K562 (cell line): ENCODE measurements at regions not wholly inside any gene's neighbourhood (a gene's known extent, or its start where the extent isn't known, plus 50 kb on each side); places are given as distances from the start of the nearest gene placed in this dataset.

Source experiments
- ATF6 ChIP-seq: sonication (generic); formaldehyde crosslinking; IDR thresholded peaks from 2 replicates; pipeline ENCODE4 v1.4.0; 2020; ENCODE audit warnings: mild to moderate bottlenecking, missing genetic modification reagents
- CREM ChIP-seq: IDR thresholded peaks from 2 replicates; pipeline ENCODE4 v1.6.1; 2014; ENCODE audit warnings: antibody characterized with exemption, low read depth
- EHMT2 ChIP-seq: fragments of 450-650 bp; IDR thresholded peaks from 2 replicates; pipeline ENCODE4 v1.6.1; 2018; ENCODE audit warnings: antibody characterized with exemption
- MBD2 ChIP-seq: sonication (generic); IDR thresholded peaks from 2 replicates; pipeline ENCODE4 v1.6.1; 2016; ENCODE audit warnings: low read depth, borderline replicate concordance
- MIER1 ChIP-seq: fragments of 450-650 bp; IDR thresholded peaks from 2 replicates; pipeline ENCODE4 v1.6.1; 2016; ENCODE audit warnings: antibody characterized with exemption, mild to moderate bottlenecking, low read depth
- ZNF212 ChIP-seq: fragments of 450-650 bp; formaldehyde crosslinking; IDR thresholded peaks from 2 replicates; pipeline ENCODE4 v1.4.0; 2020; ENCODE audit warnings: mild to moderate bottlenecking
- ZNF23 ChIP-seq: fragments of 250-450 bp; sonication (Bioruptor Pico); IDR thresholded peaks from 2 replicates; pipeline ENCODE4 v1.4.0; 2020; ENCODE audit warnings: mild to moderate bottlenecking
- ZNF395 ChIP-seq: fragments of 200-800 bp; sonication (Bioruptor generic); IDR thresholded peaks from 2 replicates; pipeline ENCODE4 v1.6.1; 2017; ENCODE audit warnings: missing genetic modification characterization, missing compliant biosample characterization
- ZNF696 ChIP-seq: fragments of 250-450 bp; sonication (Bioruptor Pico); conservative IDR thresholded peaks from 2 replicates; pipeline ENCODE4 v1.4.0; 2020; ENCODE audit warnings: mild to moderate bottlenecking, moderate library complexity
- ZNF740 ChIP-seq, 3 experiments: fragments of 200-800 bp in 1 of 3; sonication (Bioruptor generic) in 1 of 3; sonication (generic) in 1 of 3; formaldehyde crosslinking in 1 of 3; IDR thresholded peaks; 2 replicates each; pipeline versions ENCODE4 v1.6.1 to v1.8.0; 2016 to 2022; ENCODE audit warnings: mild to moderate bottlenecking in 2 of 3, missing compliant biosample characterization in 2 of 3, missing genetic modification characterization in 2 of 3, missing genetic modification reagents in 1 of 3
- ZNF766 ChIP-seq: fragments of 200-800 bp; sonication (Bioruptor generic); conservative IDR thresholded peaks from 2 replicates; pipeline ENCODE4 v1.6.1; 2016; ENCODE audit warnings: missing genetic modification characterization, missing compliant biosample characterization
- TF ChIP-seq, protein P1 (sequence below): fragments of 200-800 bp; sonication (Bioruptor generic); IDR thresholded peaks from 2 replicates; pipeline ENCODE4 v1.6.1; 2017; ENCODE audit warnings: missing genetic modification characterization, missing compliant biosample characterization
- TF ChIP-seq, protein P2 (sequence below): fragments of 450-650 bp; conservative IDR thresholded peaks from 2 replicates; pipeline ENCODE4 v1.6.1; 2016; ENCODE audit warnings: missing genetic modification characterization, low read depth, mild to moderate bottlenecking, missing compliant biosample characterization, moderate library complexity
- TF ChIP-seq, protein P3 (sequence below), 2 experiments: fragments of 450-650 bp in 1 of 2; sonication (generic) in 1 of 2; formaldehyde crosslinking in 1 of 2; IDR thresholded peaks in 1 of 2; conservative IDR thresholded peaks in 1 of 2; 2 replicates each; pipeline versions ENCODE4 v1.6.1 to v1.8.1; 2016 to 2023; ENCODE audit warnings: mild to moderate bottlenecking in 2 of 2, moderate library complexity in 2 of 2, inconsistent platforms in 1 of 2, missing genetic modification reagents in 1 of 2
- TF ChIP-seq, protein P4 (sequence below): sonication (generic); formaldehyde crosslinking; IDR thresholded peaks from 2 replicates; pipeline ENCODE4 v1.8.0; 2022; ENCODE audit warnings: mild to moderate bottlenecking, missing genetic modification reagents

GRCh38 chr5:141742866-141743851 is 61.1 kb upstream of the ARAP3 start (continued):
- TF ChIP-seq, protein P1, sequence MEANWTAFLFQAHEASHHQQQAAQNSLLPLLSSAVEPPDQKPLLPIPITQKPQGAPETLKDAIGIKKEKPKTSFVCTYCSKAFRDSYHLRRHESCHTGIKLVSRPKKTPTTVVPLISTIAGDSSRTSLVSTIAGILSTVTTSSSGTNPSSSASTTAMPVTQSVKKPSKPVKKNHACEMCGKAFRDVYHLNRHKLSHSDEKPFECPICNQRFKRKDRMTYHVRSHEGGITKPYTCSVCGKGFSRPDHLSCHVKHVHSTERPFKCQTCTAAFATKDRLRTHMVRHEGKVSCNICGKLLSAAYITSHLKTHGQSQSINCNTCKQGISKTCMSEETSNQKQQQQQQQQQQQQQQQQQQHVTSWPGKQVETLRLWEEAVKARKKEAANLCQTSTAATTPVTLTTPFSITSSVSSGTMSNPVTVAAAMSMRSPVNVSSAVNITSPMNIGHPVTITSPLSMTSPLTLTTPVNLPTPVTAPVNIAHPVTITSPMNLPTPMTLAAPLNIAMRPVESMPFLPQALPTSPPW (CRISPR knock-in tag): peak; percentile 34; the same call in 1 of the 2 replicates
- no peak for TF ChIP-seq ZNF740 (CRISPR knock-in tag; IDR thresholded peaks at IDR 0.05)
- no peak for TF ChIP-seq ZNF740 (tag; IDR thresholded peaks at IDR 0.05)
- peak; percentile 96 for TF ChIP-seq MIER1
- TF ChIP-seq, protein P2, sequence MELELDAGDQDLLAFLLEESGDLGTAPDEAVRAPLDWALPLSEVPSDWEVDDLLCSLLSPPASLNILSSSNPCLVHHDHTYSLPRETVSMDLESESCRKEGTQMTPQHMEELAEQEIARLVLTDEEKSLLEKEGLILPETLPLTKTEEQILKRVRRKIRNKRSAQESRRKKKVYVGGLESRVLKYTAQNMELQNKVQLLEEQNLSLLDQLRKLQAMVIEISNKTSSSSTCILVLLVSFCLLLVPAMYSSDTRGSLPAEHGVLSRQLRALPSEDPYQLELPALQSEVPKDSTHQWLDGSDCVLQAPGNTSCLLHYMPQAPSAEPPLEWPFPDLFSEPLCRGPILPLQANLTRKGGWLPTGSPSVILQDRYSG (tag): 0 out of 2 replicates have a peak, but pooled peaks have one; percentile 22
- no peak for TF ChIP-seq ZNF23 (CRISPR knock-in tag)
- TF ChIP-seq ZNF395 (CRISPR knock-in tag): peak; percentile 39; the same call in 1 of the 2 replicates
- TF ChIP-seq, protein P3, sequence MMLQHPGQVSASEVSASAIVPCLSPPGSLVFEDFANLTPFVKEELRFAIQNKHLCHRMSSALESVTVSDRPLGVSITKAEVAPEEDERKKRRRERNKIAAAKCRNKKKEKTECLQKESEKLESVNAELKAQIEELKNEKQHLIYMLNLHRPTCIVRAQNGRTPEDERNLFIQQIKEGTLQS (IDR thresholded peaks at IDR 0.05): no peak
- TF ChIP-seq, protein P3 (CRISPR knock-in tag; conservative IDR thresholded peaks at IDR 0.05): no peak
- 0 out of 2 replicates have a peak, but pooled peaks have one; percentile 56 for TF ChIP-seq ATF6
- TF ChIP-seq, protein P4, sequence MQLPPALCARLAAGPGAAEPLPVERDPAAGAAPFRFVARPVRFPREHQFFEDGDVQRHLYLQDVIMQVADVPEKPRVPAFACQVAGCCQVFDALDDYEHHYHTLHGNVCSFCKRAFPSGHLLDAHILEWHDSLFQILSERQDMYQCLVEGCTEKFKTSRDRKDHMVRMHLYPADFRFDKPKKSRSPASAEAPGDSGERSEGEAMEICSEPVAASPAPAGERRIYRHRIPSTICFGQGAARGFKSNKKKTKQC (CRISPR knock-in tag): peak; percentile 75
- TF ChIP-seq CREM: 0 out of 2 replicates have a peak, but pooled peaks have one; percentile 9
- TF ChIP-seq ZNF696 (CRISPR knock-in tag): no peak
- TF ChIP-seq ZNF766 (CRISPR knock-in tag): 0 out of 2 replicates have a peak, but pooled peaks have one; percentile 56
- TF ChIP-seq EHMT2: peak; percentile 98
- TF ChIP-seq MBD2: no peak
- TF ChIP-seq ZNF212 (CRISPR knock-in tag): no peak
